Esophagus squamous epithelium (tissue), 5 donors: ENCODE measurements at regions not wholly inside any gene's neighbourhood (a gene's known extent, or its start where the extent isn't known, plus 50 kb on each side); places are given as distances from the start of the nearest gene placed in this dataset.

Source experiments
- DNase-seq: peaks from one replicate; lab custom pipeline; 2025; lab: John Stamatoyannopoulos, UW
- H3K27ac ChIP-seq, 4 donors: fragments of 200-600 bp; sonication (generic); one replicate each; pipeline ENCODE4 v1.5.1; 2016 to 2019; ENCODE audit warnings: mild to moderate bottlenecking in 1 of 4
- H3K27me3 ChIP-seq, 4 donors: fragments of 200-600 bp; sonication (generic); 1 replicate in 3 of 4; 2 replicates in 1 of 4; pipeline versions ENCODE4 v1.5.1 to v1.6.0; 2017 to 2021; ENCODE audit warnings: antibody characterized with exemption in 1 of 4
- H3K36me3 ChIP-seq, 3 donors: fragments of 200-600 bp; sonication (generic); one replicate each; pipeline ENCODE4 v1.5.1; 2016 to 2019
- H3K4me1 ChIP-seq, 3 donors: fragments of 200-600 bp; sonication (generic); one replicate each; pipeline ENCODE4 v1.5.1; 2017 to 2019
- H3K4me3 ChIP-seq, 4 donors: fragments of 200-600 bp; sonication (generic); 1 replicate in 3 of 4; 2 replicates in 1 of 4; pipeline ENCODE4 v1.5.1; 2016 to 2019; ENCODE audit warnings: mild to moderate bottlenecking in 2 of 4, moderate library complexity in 1 of 4
- H3K9me3 ChIP-seq, 3 donors: fragments of 200-600 bp; sonication (generic); one replicate each; pipeline ENCODE4 v1.5.1; 2016 to 2019
- POLR2A ChIP-seq, 4 donors: fragments of 450-650 bp; IDR thresholded peaks; one replicate each; pipeline ENCODE4 v1.6.1; 2017; ENCODE audit warnings: antibody characterized with exemption in 4 of 4, mild to moderate bottlenecking in 4 of 4, moderate library complexity in 3 of 4
- WGBS, 2 donors: methylation state at CpG; one replicate each; pipeline ENCODE4 v1.1.5; 2018; 5-methylcytosine and 5-hydroxymethylcytosine counted together
- intact Hi-C: fragments of 100-400 bp; cut with DNase I; formaldehyde crosslinking; loops from one replicate; pipeline ENCODE4 v1.15.0; 2022
- TF ChIP-seq, protein P1 (sequence below), 6 experiments: fragments of 450-650 bp in 4 of 6; fragments of 200-600 bp in 2 of 6; sonication (generic) in 2 of 6; IDR thresholded peaks; one replicate each; pipeline ENCODE4 v1.5.1; 2016 to 2019; ENCODE audit warnings: antibody characterized with exemption in 6 of 6, mild to moderate bottlenecking in 4 of 6, moderate library complexity in 4 of 6
- donor health status: DM: yes; HTN: yes; CAD: no.

DNA sequence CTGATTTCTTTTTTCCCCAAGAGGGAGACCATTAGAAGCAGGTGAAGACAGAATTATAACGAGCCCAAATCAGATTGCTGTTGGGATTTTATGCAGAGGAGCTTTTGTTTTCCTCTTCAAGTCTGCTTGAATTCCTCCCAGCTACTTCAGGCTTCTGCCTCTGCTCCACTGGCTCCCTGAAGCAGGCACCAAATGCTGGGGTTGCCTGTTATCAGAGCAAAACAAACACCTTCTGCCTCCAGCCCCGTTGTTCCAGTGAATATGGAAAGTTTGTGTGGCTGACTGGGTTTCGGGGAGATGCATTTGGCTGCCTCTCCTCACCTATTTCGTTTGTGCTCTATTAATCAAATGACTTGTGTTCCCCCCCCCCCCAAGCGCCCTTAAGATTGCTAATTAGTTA lies 209.2 kb downstream of the URB2 start:
- no peak for DNase-seq
- Histone ChIP-seq H3K36me3 (no peaks in the 10 kb centered on the region), H3K4me3 (no peak overlapping the region), H3K27me3 (peaks cover 0 to 7% (median 0%) of the 10 kb centered on the region in 4 donors), H3K4me1 (peaks cover 0 to 7% (median 0%) of the 10 kb centered on the region in 3 donors), H3K27ac (no peak overlapping the region), H3K9me3 (no peaks in the 10 kb centered on the region)
- no peak for TF ChIP-seq POLR2A (IDR thresholded peaks at IDR 0.05)
- TF ChIP-seq, protein P1, sequence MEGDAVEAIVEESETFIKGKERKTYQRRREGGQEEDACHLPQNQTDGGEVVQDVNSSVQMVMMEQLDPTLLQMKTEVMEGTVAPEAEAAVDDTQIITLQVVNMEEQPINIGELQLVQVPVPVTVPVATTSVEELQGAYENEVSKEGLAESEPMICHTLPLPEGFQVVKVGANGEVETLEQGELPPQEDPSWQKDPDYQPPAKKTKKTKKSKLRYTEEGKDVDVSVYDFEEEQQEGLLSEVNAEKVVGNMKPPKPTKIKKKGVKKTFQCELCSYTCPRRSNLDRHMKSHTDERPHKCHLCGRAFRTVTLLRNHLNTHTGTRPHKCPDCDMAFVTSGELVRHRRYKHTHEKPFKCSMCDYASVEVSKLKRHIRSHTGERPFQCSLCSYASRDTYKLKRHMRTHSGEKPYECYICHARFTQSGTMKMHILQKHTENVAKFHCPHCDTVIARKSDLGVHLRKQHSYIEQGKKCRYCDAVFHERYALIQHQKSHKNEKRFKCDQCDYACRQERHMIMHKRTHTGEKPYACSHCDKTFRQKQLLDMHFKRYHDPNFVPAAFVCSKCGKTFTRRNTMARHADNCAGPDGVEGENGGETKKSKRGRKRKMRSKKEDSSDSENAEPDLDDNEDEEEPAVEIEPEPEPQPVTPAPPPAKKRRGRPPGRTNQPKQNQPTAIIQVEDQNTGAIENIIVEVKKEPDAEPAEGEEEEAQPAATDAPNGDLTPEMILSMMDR (IDR thresholded peaks at IDR 0.05): no peak
- WGBS, 2 donors: 52 to 79% methylated on average over 4 of the region's 5 CpGs
- intact Hi-C loops: no loop called here

DNA sequence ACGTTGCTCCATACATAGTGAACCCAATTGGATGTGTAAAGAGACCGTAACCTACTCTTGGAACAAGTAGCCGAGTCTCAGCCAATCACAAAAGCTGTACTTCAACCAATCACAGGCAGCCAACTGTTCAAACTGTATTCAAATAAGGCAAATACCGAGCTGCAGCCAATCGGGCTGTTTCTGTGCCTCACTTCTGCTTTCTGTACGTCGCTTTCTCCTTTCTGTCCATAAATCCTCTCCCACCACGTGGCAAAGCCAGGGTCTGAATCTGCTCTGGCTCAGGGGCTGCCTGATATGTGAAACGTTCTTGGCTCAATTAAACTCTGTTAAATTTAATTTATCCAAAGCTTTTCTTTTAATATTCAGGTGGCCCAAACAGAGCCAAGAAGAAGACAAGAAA lies 210.3 kb downstream of the URB2 start:
- TF ChIP-seq, protein P1 (IDR thresholded peaks at IDR 0.05): no peak
- TF ChIP-seq POLR2A (IDR thresholded peaks at IDR 0.05): no peak
- Histone ChIP-seq H3K36me3 (no peaks in the 10 kb centered on the region), H3K27me3 (peaks cover 0 to 7% (median 0%) of the 10 kb centered on the region in 4 donors), H3K27ac (no peak overlapping the region), H3K4me1 (peaks cover 0 to 17% (median 0%) of the 10 kb centered on the region in 3 donors), H3K9me3 (no peaks in the 10 kb centered on the region), H3K4me3 (no peak overlapping the region)
- intact Hi-C loops: no loop called here
- 72 to 76% methylated on average over 9 of the region's 9 CpGs for WGBS, 2 donors
- DNase-seq: no peak

DNA sequence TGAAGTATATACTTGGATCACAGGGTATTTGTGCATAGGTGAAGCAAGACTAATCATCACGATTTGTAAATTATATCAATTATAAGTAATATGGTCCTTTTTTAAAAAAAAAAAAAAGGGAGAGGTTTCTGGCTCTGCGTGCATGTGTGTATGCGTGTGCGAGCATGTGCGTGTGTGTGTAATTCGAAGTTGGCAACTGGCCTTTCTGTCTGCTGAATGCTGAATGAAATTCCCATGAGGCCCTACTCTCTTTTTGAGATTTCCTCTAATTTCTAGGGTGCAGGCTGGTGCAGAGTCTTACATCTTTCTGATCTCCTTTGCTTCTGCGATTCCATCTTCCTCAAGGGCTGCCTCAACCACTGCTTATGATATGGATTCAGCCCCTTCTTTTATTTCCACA lies 212.2 kb downstream of the URB2 start:
- TF ChIP-seq, protein P1 (IDR thresholded peaks at IDR 0.05): no peak
- TF ChIP-seq POLR2A (IDR thresholded peaks at IDR 0.05): no peak
- H3K4me1 ChIP-seq: peaks cover 0 to 31% (median 0%) of the 10 kb centered on the region in 3 donors
- no peak for DNase-seq
- intact Hi-C loops: no loop called here
- 47 to 60% methylated on average over 7 of the region's 7 CpGs for WGBS, 2 donors
- H3K9me3 ChIP-seq: no peaks in the 10 kb centered on the region
- H3K27ac ChIP-seq: no peak overlapping the region
- peaks cover 0 to 7% (median 0%) of the 10 kb centered on the region in 4 donors for H3K27me3 ChIP-seq
- no peaks in the 10 kb centered on the region for H3K36me3 ChIP-seq
- H3K4me3 ChIP-seq: no peak overlapping the region

DNA sequence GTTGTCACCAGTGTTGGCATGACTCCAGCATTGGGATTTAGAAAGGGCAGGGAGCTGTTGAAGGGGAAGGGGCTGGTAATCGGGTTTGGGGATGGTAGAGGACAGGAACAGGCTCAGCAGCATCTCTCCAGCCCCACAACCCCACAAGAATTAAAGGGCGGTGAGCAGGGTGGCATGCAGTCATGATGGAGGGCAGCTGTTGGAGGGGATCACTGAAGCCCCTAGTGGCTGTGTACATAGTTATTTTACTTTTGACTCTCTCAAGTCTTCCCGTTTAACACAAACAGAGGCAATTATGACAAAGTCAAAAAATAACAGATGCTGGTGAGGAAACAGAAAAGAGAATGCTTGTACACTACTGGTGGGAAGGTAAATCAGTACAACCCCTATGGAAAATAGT lies 213.8 kb downstream of the URB2 start:
- no peak for TF ChIP-seq POLR2A (IDR thresholded peaks at IDR 0.05)
- TF ChIP-seq, protein P1 (IDR thresholded peaks at IDR 0.05): no peak
- no peak overlapping the region for H3K4me3 ChIP-seq
- intact Hi-C loops: no loop called here
- H3K27me3 ChIP-seq: peaks cover 0 to 7% (median 0%) of the 10 kb centered on the region in 4 donors
- 50 to 66% methylated on average over 2 to 3 of the region's 3 CpGs for WGBS, 2 donors
- H3K9me3 ChIP-seq: no peaks in the 10 kb centered on the region
- no peak for DNase-seq
- H3K27ac ChIP-seq: no peak overlapping the region
- no peaks in the 10 kb centered on the region for H3K36me3 ChIP-seq
- peaks cover 8 to 47% (median 9%) of the 10 kb centered on the region in 3 donors for H3K4me1 ChIP-seq

DNA sequence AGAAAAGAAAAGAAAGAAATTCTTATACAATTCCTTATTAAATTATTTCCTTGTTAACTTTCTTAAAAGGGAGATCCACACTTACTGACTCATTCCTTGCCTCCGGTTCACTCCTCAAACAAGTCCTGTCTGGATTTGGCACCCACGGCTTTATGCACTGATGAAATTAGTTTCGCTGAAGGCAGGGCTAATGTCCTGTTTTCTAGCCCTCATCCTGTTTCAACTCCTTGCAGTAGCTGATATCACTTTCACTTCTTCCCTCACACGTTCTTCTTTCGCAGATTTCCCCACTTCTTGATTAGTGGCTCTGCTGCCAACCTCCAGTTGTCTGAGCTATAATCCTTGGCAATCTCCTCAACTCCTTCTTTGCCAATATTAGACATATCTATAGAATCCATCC lies 215.2 kb downstream of the URB2 start:
- DNase-seq: no peak
- Histone ChIP-seq H3K4me1 (peaks cover 8 to 60% (median 9%) of the 10 kb centered on the region in 3 donors), H3K27me3 (no peaks in the 10 kb centered on the region), H3K27ac (peak overlapping the region in 3 of 4 donors; percentile 58 to 66 (median 64)), H3K9me3 (no peaks in the 10 kb centered on the region), H3K4me3 (no peak overlapping the region), H3K36me3 (no peaks in the 10 kb centered on the region)
- no peak for TF ChIP-seq POLR2A (IDR thresholded peaks at IDR 0.05)
- TF ChIP-seq, protein P1 (IDR thresholded peaks at IDR 0.05): no peak
- intact Hi-C loops: no loop called here
- 26 to 27% methylated on average over 5 of the region's 5 CpGs for WGBS, 2 donors
